SH-SY5Y (cell line): ENCODE measurements at regions not wholly inside any gene's neighbourhood (a gene's known extent, or its start where the extent isn't known, plus 50 kb on each side); places are given as distances from the start of the nearest gene placed in this dataset.

ENCODE experiments used
- GATA2 ChIP-seq: IDR thresholded peaks from 2 replicates; pipeline ENCODE4 v1.6.1; 2011; ENCODE audit warnings: mild to moderate bottlenecking, low read depth, low read length
- GATA3 ChIP-seq: IDR thresholded peaks from 2 replicates; pipeline ENCODE4 v1.6.1; 2011; ENCODE audit warnings: low read depth, mild to moderate bottlenecking, low read length, moderate library complexity

- TF ChIP-seq GATA3: no peak
- TF ChIP-seq GATA2: no peak
Observed at GRCh38 chr3:161560008-161560637, 63.5 kb downstream of the OTOL1 start.
